Mucosa of descending colon (tissue), 3 donors: ENCODE measurements at regions not wholly inside any gene's neighbourhood (a gene's known extent, or its start where the extent isn't known, plus 50 kb on each side); places are given as distances from the start of the nearest gene placed in this dataset.

Experiments
- ATAC-seq: fragments of 200-7000 bp; cut with Tn5 transposase; one replicate; pipeline ENCODE4 v1.9.1; 2020; ENCODE audit warnings: mild to moderate bottlenecking, moderate library complexity
- DNase-seq, 3 donors: peaks; one replicate each; pipeline ENCODE4 v3.0.0-alpha.2; 2020
- H3K36me3 ChIP-seq: fragments of 200-600 bp; one replicate; pipeline ENCODE4 v1.8.0; 2021; ENCODE audit warnings: low read depth, mild to moderate bottlenecking
- H3K4me1 ChIP-seq: fragments of 200-600 bp; one replicate; pipeline ENCODE4 v1.8.0; 2021; ENCODE audit warnings: low read depth, mild to moderate bottlenecking
- H3K4me3 ChIP-seq: fragments of 200-600 bp; one replicate; pipeline ENCODE4 v1.8.0; 2021; ENCODE audit warnings: mild to moderate bottlenecking
- H3K9me3 ChIP-seq: fragments of 200-600 bp; one replicate; pipeline ENCODE4 v1.8.0; 2021; ENCODE audit warnings: mild to moderate bottlenecking
- CTCF ChIP-seq: fragments of 200-600 bp; IDR thresholded peaks from one replicate; pipeline ENCODE4 v1.8.0; 2022; ENCODE audit warnings: antibody characterized with exemption, mild to moderate bottlenecking
- intact Hi-C, 2 donors: fragments of 100-400 bp; cut with DNase I in 1 of 2; cut with micrococcal nuclease in 1 of 2; formaldehyde crosslinking; loops; one replicate each; pipeline versions ENCODE4 v1.11.0 to v1.11.1; 2022; cut with DNase I, micrococcal nuclease
- donor health status: DM: no; HTN: no; CAD: no; lungs with moderate emphysema.
- donor health status: DM: no; HTN: no; CAD: no.
- donor health status: DM: no; HTN: yes; CAD: no.

- intact Hi-C loops, result no loop called here
- Histone ChIP-seq H3K9me3 (no peaks in the 10 kb centered on the region), H3K4me3 (no peak overlapping the region), H3K4me1 (no peaks in the 10 kb centered on the region), H3K36me3 (no peaks in the 10 kb centered on the region)
- DNase-seq (no peak), ATAC-seq (no peak)
- no peak for TF ChIP-seq CTCF
Observed at GRCh38 chrX:10851809-10852208, 231.4 kb upstream of the MID1 start.

GRCh38 chrX:10854594-10854993 is 234.2 kb upstream of the MID1 start:
- no peaks in the 10 kb centered on the region for H3K36me3 ChIP-seq
- no peak for TF ChIP-seq CTCF
- intact Hi-C loops, result no loop called here
- ATAC-seq, result no peak
- H3K4me3 ChIP-seq, result no peak overlapping the region
- DNase-seq, result no peak
- no peaks in the 10 kb centered on the region for H3K4me1 ChIP-seq
- H3K9me3 ChIP-seq, result no peaks in the 10 kb centered on the region

- H3K4me1 ChIP-seq, result no peaks in the 10 kb centered on the region
- intact Hi-C loops, result no loop called here
- no peaks in the 10 kb centered on the region for H3K9me3 ChIP-seq
- no peak overlapping the region for H3K4me3 ChIP-seq
- TF ChIP-seq CTCF, result no peak
- DNase-seq (no peak), ATAC-seq (no peak)
- H3K36me3 ChIP-seq, result no peaks in the 10 kb centered on the region
Observed at GRCh38 chrX:10855845-10856244, 235.5 kb upstream of the MID1 start.

- H3K4me3 ChIP-seq, result no peak overlapping the region
- no peaks in the 10 kb centered on the region for H3K9me3 ChIP-seq
- ATAC-seq (no peak), DNase-seq (no peak)
- intact Hi-C loops, result no loop called here
- TF ChIP-seq CTCF, result no peak
- H3K4me1 ChIP-seq, result no peaks in the 10 kb centered on the region
- no peaks in the 10 kb centered on the region for H3K36me3 ChIP-seq
Observed at GRCh38 chrX:10856797-10857196, 236.4 kb upstream of the MID1 start.

GRCh38 chrX:10859353-10859752 is 239.0 kb upstream of the MID1 start:
- intact Hi-C loops, result no loop called here

More at GRCh38 chrX:10859353-10859752, 239.0 kb upstream of the MID1 start:
- Histone ChIP-seq H3K4me1 (no peaks in the 10 kb centered on the region), H3K4me3 (no peak overlapping the region), H3K36me3 (no peaks in the 10 kb centered on the region), H3K9me3 (no peaks in the 10 kb centered on the region)
- TF ChIP-seq CTCF, result no peak
- no peak for ATAC-seq
- no peak for DNase-seq
